IMR-90 (cell line): ENCODE measurements at regions not wholly inside any gene's neighbourhood (a gene's known extent, or its start where the extent isn't known, plus 50 kb on each side); places are given as distances from the start of the nearest gene placed in this dataset.

Source experiments
- CEBPB ChIP-seq: IDR thresholded peaks from 2 replicates; pipeline ENCODE4 v1.6.1; 2012; ENCODE audit warnings: low read depth, low read length, improper control_type of control experiment
- FOS ChIP-seq: fragments of 150-350 bp; IDR thresholded peaks from 2 replicates; pipeline ENCODE4 v1.6.1; 2016; ENCODE audit warnings: low read depth, low read length
- MAZ ChIP-seq: IDR thresholded peaks from 2 replicates; pipeline ENCODE4 v1.6.1; 2012; ENCODE audit warnings: low read depth, mild to moderate bottlenecking, low read length, improper control_type of control experiment, moderate library complexity, borderline replicate concordance
- POLR2A ChIP-seq: IDR thresholded peaks from 2 replicates; pipeline ENCODE4 v1.6.1; 2012; ENCODE audit warnings: mild to moderate bottlenecking, low read depth, low read length
- RAD21 ChIP-seq: IDR thresholded peaks from 2 replicates; pipeline ENCODE4 v1.6.1; 2012; ENCODE audit warnings: low read length, improper control_type of control experiment
- RFX5 ChIP-seq: IDR thresholded peaks from 2 replicates; pipeline ENCODE4 v1.8.0; 2012; ENCODE audit warnings: low read depth, mild to moderate bottlenecking, low read length, moderate library complexity
- TF ChIP-seq, protein P1 (sequence below): conservative IDR thresholded peaks from 2 replicates; pipeline ENCODE4 v1.5.1; 2012; ENCODE audit warnings: mild to moderate bottlenecking, low read depth, low read length, improper control_type of control experiment
- TF ChIP-seq, protein P2 (sequence below): fragments of 150-350 bp; IDR thresholded peaks from 2 replicates; pipeline ENCODE4 v1.6.1; 2017; ENCODE audit warnings: mild to moderate bottlenecking, antibody characterized with exemption, low read length, low read depth

DNA sequence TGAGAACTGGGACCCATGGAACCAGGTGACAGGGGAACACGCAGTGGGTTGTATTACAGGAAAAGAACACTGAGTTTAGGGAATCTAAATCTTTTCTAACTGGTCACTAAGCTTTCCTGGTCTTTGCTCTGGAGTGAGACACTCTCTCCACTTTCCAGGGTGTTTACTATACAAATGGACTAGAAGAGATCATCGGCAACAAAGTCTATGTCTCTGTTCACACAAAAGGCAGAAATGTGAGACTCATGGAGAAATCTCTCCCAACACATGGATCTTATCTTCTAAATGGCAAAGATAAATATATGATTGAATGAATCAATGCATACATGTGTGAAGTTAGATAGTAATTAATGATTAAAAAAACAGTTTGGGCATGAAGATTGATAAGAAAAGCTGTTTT lies 101.6 kb upstream of the DPT start:
- no peak for TF ChIP-seq RAD21
- TF ChIP-seq, protein P1, sequence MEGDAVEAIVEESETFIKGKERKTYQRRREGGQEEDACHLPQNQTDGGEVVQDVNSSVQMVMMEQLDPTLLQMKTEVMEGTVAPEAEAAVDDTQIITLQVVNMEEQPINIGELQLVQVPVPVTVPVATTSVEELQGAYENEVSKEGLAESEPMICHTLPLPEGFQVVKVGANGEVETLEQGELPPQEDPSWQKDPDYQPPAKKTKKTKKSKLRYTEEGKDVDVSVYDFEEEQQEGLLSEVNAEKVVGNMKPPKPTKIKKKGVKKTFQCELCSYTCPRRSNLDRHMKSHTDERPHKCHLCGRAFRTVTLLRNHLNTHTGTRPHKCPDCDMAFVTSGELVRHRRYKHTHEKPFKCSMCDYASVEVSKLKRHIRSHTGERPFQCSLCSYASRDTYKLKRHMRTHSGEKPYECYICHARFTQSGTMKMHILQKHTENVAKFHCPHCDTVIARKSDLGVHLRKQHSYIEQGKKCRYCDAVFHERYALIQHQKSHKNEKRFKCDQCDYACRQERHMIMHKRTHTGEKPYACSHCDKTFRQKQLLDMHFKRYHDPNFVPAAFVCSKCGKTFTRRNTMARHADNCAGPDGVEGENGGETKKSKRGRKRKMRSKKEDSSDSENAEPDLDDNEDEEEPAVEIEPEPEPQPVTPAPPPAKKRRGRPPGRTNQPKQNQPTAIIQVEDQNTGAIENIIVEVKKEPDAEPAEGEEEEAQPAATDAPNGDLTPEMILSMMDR, result no peak
- no peak for TF ChIP-seq CEBPB
- TF ChIP-seq MAZ, result no peak
- no peak for TF ChIP-seq RFX5
- no peak for TF ChIP-seq POLR2A
- TF ChIP-seq, protein P2, sequence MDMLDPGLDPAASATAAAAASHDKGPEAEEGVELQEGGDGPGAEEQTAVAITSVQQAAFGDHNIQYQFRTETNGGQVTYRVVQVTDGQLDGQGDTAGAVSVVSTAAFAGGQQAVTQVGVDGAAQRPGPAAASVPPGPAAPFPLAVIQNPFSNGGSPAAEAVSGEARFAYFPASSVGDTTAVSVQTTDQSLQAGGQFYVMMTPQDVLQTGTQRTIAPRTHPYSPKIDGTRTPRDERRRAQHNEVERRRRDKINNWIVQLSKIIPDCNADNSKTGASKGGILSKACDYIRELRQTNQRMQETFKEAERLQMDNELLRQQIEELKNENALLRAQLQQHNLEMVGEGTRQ, result no peak
- no peak for TF ChIP-seq FOS
